CD4-positive, CD25-positive, alpha-beta regulatory T cell (primary cell): ENCODE measurements at regions not wholly inside any gene's neighbourhood (a gene's known extent, or its start where the extent isn't known, plus 50 kb on each side); places are given as distances from the start of the nearest gene placed in this dataset.
"Not testable (repeated sequence)": the region's sequence is repeated elsewhere in the genome, so short reads cannot be mapped to it uniquely, and the experiment has no call there.

ENCODE experiments used
- ATAC-seq, 2 donors: fragments of 150-1000 bp; cut with Tn5 transposase; one replicate each; pipeline ENCODE4 v1.10.0; 2021; ENCODE audit warnings: low read depth in 2 of 2, moderate number of reproducible peaks in 2 of 2, moderate library complexity in 1 of 2
- DNase-seq, 3 donors: peaks; one replicate each; pipeline versions ENCODE4 v3.0.0 to v3.0.0-alpha.2; 2012 to 2022; ENCODE audit warnings: mixed read lengths in 1 of 3
- H3K27ac ChIP-seq: one replicate; pipeline ENCODE4 v1.7.0; 2013; ENCODE audit warnings: mild to moderate bottlenecking, low read length; ENCODE audit not compliant: insufficient read depth, poor library complexity, severe bottlenecking
- H3K27me3 ChIP-seq: one replicate; pipeline ENCODE4 v1.7.0; 2013; ENCODE audit warnings: low read length; ENCODE audit not compliant: control insufficient read depth, insufficient read depth
- H3K36me3 ChIP-seq: one replicate; pipeline ENCODE4 v1.7.0; 2013; ENCODE audit warnings: mild to moderate bottlenecking, low read length, moderate library complexity; ENCODE audit not compliant: control insufficient read depth, insufficient read depth
- H3K4me1 ChIP-seq: 2 replicates; pipeline ENCODE4 v1.7.0; 2013; ENCODE audit warnings: mild to moderate bottlenecking, low read length; ENCODE audit not compliant: insufficient read depth, control insufficient read depth, poor library complexity, severe bottlenecking
- H3K4me3 ChIP-seq: one replicate; pipeline ENCODE4 v1.7.0; 2013; ENCODE audit warnings: low read depth, mild to moderate bottlenecking, low read length, moderate library complexity
- H3K9me3 ChIP-seq, 2 experiments: 1 replicate in 1 of 2; 2 replicates in 1 of 2; pipeline ENCODE4 v1.7.0; 2013; ENCODE audit warnings: low read length in 2 of 2, mild to moderate bottlenecking in 1 of 2, moderate library complexity in 1 of 2; ENCODE audit not compliant: control insufficient read depth in 2 of 2
- H3K27ac Mint-ChIP-seq, 3 donors: one replicate each; pipeline ENCODE4 v1.8.0; 2020 to 2022; ENCODE audit warnings: mild to moderate bottlenecking in 3 of 3, mixed read lengths in 3 of 3, moderate library complexity in 2 of 3
- H3K27me3 Mint-ChIP-seq: one replicate; pipeline ENCODE4 v1.8.0; 2022; ENCODE audit warnings: mild to moderate bottlenecking, mixed read lengths
- H3K36me3 Mint-ChIP-seq: one replicate; pipeline ENCODE4 v1.8.0; 2020; ENCODE audit warnings: mixed read lengths
- H3K4me1 Mint-ChIP-seq, 4 donors: one replicate each; pipeline ENCODE4 v1.8.0; 2020 to 2022; ENCODE audit warnings: mixed read lengths in 4 of 4, mild to moderate bottlenecking in 1 of 4
- H3K4me3 Mint-ChIP-seq, 4 donors: one replicate each; pipeline ENCODE4 v1.8.0; 2020 to 2022; ENCODE audit warnings: mild to moderate bottlenecking in 4 of 4, mixed read lengths in 4 of 4, moderate library complexity in 3 of 4
- H3K9me3 Mint-ChIP-seq, 7 donors: one replicate each; pipeline ENCODE4 v1.8.0; 2020 to 2022; ENCODE audit warnings: mixed read lengths in 7 of 7, mild to moderate bottlenecking in 3 of 7, moderate library complexity in 2 of 7

- Histone ChIP-seq H3K27ac (no peak overlapping the region), H3K27me3 (no peaks in the 10 kb centered on the region), H3K4me1 (no peaks in the 10 kb centered on the region), H3K4me3 (no peak overlapping the region), H3K9me3 (no peaks in the 10 kb centered on the region), H3K36me3 (no peaks in the 10 kb centered on the region)
- ATAC-seq (no peak), DNase-seq (no peak)
- H3K27me3 Mint-ChIP-seq, result no peaks in the 10 kb centered on the region
- no peak overlapping the region for H3K27ac Mint-ChIP-seq
- no peaks in the 10 kb centered on the region for H3K9me3 Mint-ChIP-seq
- no peaks in the 10 kb centered on the region for H3K36me3 Mint-ChIP-seq
- H3K4me1 Mint-ChIP-seq, result no peaks in the 10 kb centered on the region
- H3K4me3 Mint-ChIP-seq, result no peak overlapping the region
Measured at GRCh38 chr7:132001146-132001545, 444.7 kb upstream of the PODXL start.

DNA sequence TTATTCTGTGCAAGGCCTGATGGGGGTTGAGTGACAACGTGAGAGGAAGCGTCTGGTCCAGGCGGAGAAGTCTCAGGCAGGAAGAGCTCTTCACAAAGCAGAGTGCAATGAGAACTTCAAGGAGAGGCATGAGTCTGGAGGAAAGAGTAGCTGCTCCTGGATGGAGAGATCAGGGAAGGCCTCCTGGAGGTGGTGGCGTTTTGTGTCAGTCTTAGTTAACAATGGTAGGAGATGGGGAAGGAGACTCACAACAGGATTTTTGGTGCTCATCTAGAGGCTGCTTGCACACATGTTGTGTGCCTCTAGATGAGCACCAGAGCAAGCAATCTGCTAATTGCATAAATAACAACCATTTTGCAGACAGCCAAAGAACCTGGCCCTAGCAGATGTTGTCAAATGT is 442.8 kb upstream of the PODXL start:
- no peaks in the 10 kb centered on the region for H3K36me3 Mint-ChIP-seq
- H3K27ac Mint-ChIP-seq, result no peak overlapping the region
- H3K4me1 Mint-ChIP-seq, result no peaks in the 10 kb centered on the region
- ATAC-seq, result no peak
- H3K4me1 ChIP-seq, result no peaks in the 10 kb centered on the region
- no peak overlapping the region for H3K27ac ChIP-seq
- no peak overlapping the region for H3K4me3 ChIP-seq
- H3K36me3 ChIP-seq, result no peaks in the 10 kb centered on the region
- H3K9me3 ChIP-seq, result no peaks in the 10 kb centered on the region
- H3K27me3 Mint-ChIP-seq, result no peaks in the 10 kb centered on the region
- H3K9me3 Mint-ChIP-seq, result no peaks in the 10 kb centered on the region
- H3K27me3 ChIP-seq, result no peaks in the 10 kb centered on the region
- no peak for DNase-seq
- H3K4me3 Mint-ChIP-seq, result no peak overlapping the region

DNA sequence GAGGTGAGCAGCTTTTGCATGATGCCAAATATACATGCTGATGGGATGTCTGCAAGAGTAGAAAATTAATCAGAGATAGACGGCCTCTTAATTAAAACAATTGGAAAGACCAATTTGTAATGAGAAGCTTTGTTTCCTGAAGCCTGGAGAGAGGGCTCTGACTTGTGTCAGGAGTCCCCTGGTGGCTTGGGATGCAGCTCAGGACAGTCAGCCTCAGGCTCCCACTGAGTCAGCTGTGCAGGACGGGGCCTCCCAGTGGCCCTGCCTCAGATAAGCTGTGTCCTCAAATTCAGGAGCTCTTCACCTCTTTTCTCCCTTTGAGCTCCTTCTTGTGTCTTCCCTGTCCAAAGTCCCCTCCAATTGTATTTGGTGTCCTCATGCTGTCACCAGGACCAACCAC is 438.9 kb upstream of the PODXL start:
- Mint-ChIP-seq H3K27ac (no peak overlapping the region), H3K4me1 (no peaks in the 10 kb centered on the region), H3K27me3 (no peaks in the 10 kb centered on the region), H3K36me3 (no peaks in the 10 kb centered on the region), H3K4me3 (no peak overlapping the region), H3K9me3 (peaks cover 0 to 8% (median 0%) of the 10 kb centered on the region in 7 donors)
- Histone ChIP-seq H3K27me3 (no peaks in the 10 kb centered on the region), H3K27ac (no peak overlapping the region), H3K9me3 (no peaks in the 10 kb centered on the region), H3K4me1 (no peaks in the 10 kb centered on the region), H3K36me3 (no peaks in the 10 kb centered on the region), H3K4me3 (no peak overlapping the region)
- no peak for ATAC-seq
- DNase-seq, result no peak

DNA sequence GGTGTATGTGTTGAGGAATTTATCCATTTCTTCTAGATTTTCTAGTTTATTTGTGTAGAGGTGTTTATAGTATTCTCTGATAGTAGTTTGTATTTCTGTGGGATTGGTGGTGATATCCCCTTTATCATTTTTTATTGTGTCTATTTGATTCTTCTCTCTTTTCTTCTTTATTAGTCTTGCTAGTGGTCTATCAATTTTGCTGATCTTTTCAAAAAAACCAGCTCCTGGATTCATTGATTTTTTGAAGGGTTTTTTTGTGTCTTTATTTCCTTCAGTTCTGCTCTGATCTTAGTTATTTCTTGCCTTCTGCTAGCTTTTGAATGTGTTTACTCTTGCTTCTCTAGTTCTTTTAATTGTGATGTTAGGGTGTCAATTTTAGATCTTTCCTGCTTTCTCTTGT is 424.6 kb upstream of the PODXL start:
- H3K4me1 ChIP-seq, DNase-seq, H3K27me3 ChIP-seq, H3K4me1 Mint-ChIP-seq, H3K36me3 Mint-ChIP-seq, H3K9me3 Mint-ChIP-seq, ATAC-seq, H3K4me3 ChIP-seq, H3K36me3 ChIP-seq, H3K27ac Mint-ChIP-seq, H3K9me3 ChIP-seq, H3K4me3 Mint-ChIP-seq, H3K27ac ChIP-seq, H3K27me3 Mint-ChIP-seq: not testable (repeated sequence)

DNA sequence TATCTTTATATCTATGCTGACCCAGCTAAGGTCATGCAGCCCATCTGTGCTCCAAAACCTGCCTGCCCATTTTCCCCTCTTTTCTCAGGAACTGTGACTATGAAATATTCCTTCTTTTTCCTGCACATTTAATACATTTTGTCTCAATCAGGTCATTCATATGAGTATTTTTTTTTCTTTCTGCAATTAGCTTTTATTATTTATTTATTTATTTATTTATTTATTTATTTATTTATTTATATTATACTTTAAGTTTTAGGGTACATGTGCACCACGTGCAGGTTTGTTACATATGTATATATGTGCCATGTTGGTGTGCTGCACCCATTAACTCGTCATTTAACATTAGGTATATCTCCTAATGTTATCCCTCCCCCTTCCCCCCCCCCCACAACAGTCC is 421.7 kb upstream of the PODXL start:
- not testable (repeated sequence) for ATAC-seq

GRCh38 chr7:131976411-131976810 is 420.0 kb upstream of the PODXL start:
- peaks cover 0 to 3% (median 0%) of the 10 kb centered on the region in 7 donors for H3K9me3 Mint-ChIP-seq
- no peak overlapping the region for H3K27ac ChIP-seq
- no peaks in the 10 kb centered on the region for H3K4me1 Mint-ChIP-seq
- no peaks in the 10 kb centered on the region for H3K4me1 ChIP-seq
- no peaks in the 10 kb centered on the region for H3K27me3 Mint-ChIP-seq
- H3K4me3 ChIP-seq, result no peak overlapping the region
- no peaks in the 10 kb centered on the region for H3K27me3 ChIP-seq
- DNase-seq (no peak), ATAC-seq (no peak)
- H3K9me3 ChIP-seq, result no peaks in the 10 kb centered on the region
- no peak overlapping the region for H3K27ac Mint-ChIP-seq
- H3K4me3 Mint-ChIP-seq, result no peak overlapping the region
- H3K36me3 ChIP-seq, result no peaks in the 10 kb centered on the region
- H3K36me3 Mint-ChIP-seq, result no peaks in the 10 kb centered on the region

More for the DNA sequence above, 421.7 kb upstream of the PODXL start:
- H3K4me1 Mint-ChIP-seq, H3K9me3 Mint-ChIP-seq, H3K27me3 Mint-ChIP-seq, DNase-seq, H3K36me3 ChIP-seq, H3K9me3 ChIP-seq, H3K4me3 Mint-ChIP-seq, H3K36me3 Mint-ChIP-seq, H3K4me3 ChIP-seq, H3K27ac ChIP-seq, H3K27me3 ChIP-seq, H3K4me1 ChIP-seq, H3K27ac Mint-ChIP-seq: not testable (repeated sequence)

GRCh38 chr7:131974671-131975070 is 418.2 kb upstream of the PODXL start:
- ATAC-seq (no peak), DNase-seq (no peak)
- no peaks in the 10 kb centered on the region for H3K27me3 ChIP-seq
- no peaks in the 10 kb centered on the region for H3K27me3 Mint-ChIP-seq
- no peaks in the 10 kb centered on the region for H3K36me3 ChIP-seq
- no peaks in the 10 kb centered on the region for H3K4me1 Mint-ChIP-seq
- H3K9me3 ChIP-seq, result no peaks in the 10 kb centered on the region
- H3K36me3 Mint-ChIP-seq, result no peaks in the 10 kb centered on the region
- no peak overlapping the region for H3K4me3 ChIP-seq
- H3K9me3 Mint-ChIP-seq, result peaks cover 0 to 3% (median 0%) of the 10 kb centered on the region in 7 donors
- no peak overlapping the region for H3K27ac Mint-ChIP-seq
- H3K4me1 ChIP-seq, result no peaks in the 10 kb centered on the region
- no peak overlapping the region for H3K4me3 Mint-ChIP-seq
- H3K27ac ChIP-seq, result no peak overlapping the region

DNA sequence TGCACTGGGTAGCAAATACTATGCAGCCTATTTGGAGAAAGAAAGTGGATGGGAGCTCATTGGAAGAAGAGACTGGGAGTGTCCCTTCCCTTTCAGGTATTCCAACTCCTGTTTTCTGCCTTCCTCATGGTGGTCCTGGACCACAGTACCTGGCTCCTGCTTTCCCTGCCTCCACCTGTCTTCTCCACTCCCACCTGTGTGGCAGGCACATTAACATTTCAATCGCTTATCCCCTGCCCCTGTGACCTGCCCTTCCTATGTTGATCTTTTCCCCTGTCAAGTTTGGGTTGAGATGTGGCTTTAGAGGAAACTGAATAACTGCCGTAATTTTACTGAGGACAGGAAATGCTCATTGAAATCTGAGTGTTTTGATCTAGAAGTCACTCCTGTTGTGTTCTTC is 415.8 kb upstream of the PODXL start:
- Histone ChIP-seq H3K9me3 (no peaks in the 10 kb centered on the region), H3K36me3 (no peaks in the 10 kb centered on the region), H3K27ac (no peak overlapping the region), H3K27me3 (no peaks in the 10 kb centered on the region), H3K4me3 (no peak overlapping the region), H3K4me1 (no peaks in the 10 kb centered on the region)
- ATAC-seq (no peak), DNase-seq (no peak)
- Mint-ChIP-seq H3K27me3 (peaks cover 4% of the 10 kb centered on the region), H3K9me3 (peaks cover 0 to under 1% (median 0%) of the 10 kb centered on the region in 7 donors), H3K4me3 (no peak overlapping the region), H3K36me3 (no peaks in the 10 kb centered on the region), H3K27ac (no peak overlapping the region), H3K4me1 (no peaks in the 10 kb centered on the region)
